GM21390 (cell line): ENCODE measurements at regions not wholly inside any gene's neighbourhood (a gene's known extent, or its start where the extent isn't known, plus 50 kb on each side); places are given as distances from the start of the nearest gene placed in this dataset.

Source experiments
- ATAC-seq: cut with Tn5 transposase; IDR thresholded peaks from one replicate; pipeline ENCODE4 v1.9.1; 2021; ENCODE audit not compliant: unreplicated experiment

- no peak for ATAC-seq
These were observed 2187.6 kb upstream of the CELF4 start for GRCh38 chr18:39753178-39753577.

GRCh38 chr18:39752351-39752750, 2186.8 kb upstream of the CELF4 start:
- no peak for ATAC-seq

GRCh38 chr18:39751921-39752320, 2186.3 kb upstream of the CELF4 start:
- ATAC-seq, result no peak

- no peak for ATAC-seq
These were observed 2185.6 kb upstream of the CELF4 start for GRCh38 chr18:39751161-39751560.

GRCh38 chr18:39749154-39749553, 2183.6 kb upstream of the CELF4 start:
- ATAC-seq, result no peak

- no peak for ATAC-seq
These were observed 2183.1 kb upstream of the CELF4 start for GRCh38 chr18:39748727-39749126.

- no peak for ATAC-seq
These were observed 2180.6 kb upstream of the CELF4 start for GRCh38 chr18:39746201-39746600.

GRCh38 chr18:39743463-39743862, 2177.9 kb upstream of the CELF4 start:
- ATAC-seq, result no peak

- no peak for ATAC-seq
These were observed 2176.3 kb upstream of the CELF4 start for GRCh38 chr18:39741755-39742466.

GRCh38 chr18:39737869-39738268, 2172.3 kb upstream of the CELF4 start:
- ATAC-seq, result no peak

GRCh38 chr18:39732918-39733317, 2167.3 kb upstream of the CELF4 start:
- ATAC-seq, result no peak

- ATAC-seq, result no peak
These were observed 2165.0 kb upstream of the CELF4 start for GRCh38 chr18:39730606-39731005.

- no peak for ATAC-seq
These were observed 2159.1 kb upstream of the CELF4 start for GRCh38 chr18:39724652-39725051.

GRCh38 chr18:39721712-39722111, 2156.1 kb upstream of the CELF4 start:
- no peak for ATAC-seq

GRCh38 chr18:39713961-39714360, 2148.4 kb upstream of the CELF4 start:
- ATAC-seq, result no peak

- ATAC-seq, result no peak
These were observed 2146.1 kb upstream of the CELF4 start for GRCh38 chr18:39711701-39712100.

GRCh38 chr18:39705362-39705761, 2139.8 kb upstream of the CELF4 start:
- ATAC-seq, result no peak

GRCh38 chr18:39702888-39703287, 2137.3 kb upstream of the CELF4 start:
- no peak for ATAC-seq

GRCh38 chr18:39701839-39702238, 2136.2 kb upstream of the CELF4 start:
- no peak for ATAC-seq

GRCh38 chr18:39701055-39701783, 2135.6 kb upstream of the CELF4 start:
- ATAC-seq, result no peak

GRCh38 chr18:39699340-39699964, 2133.9 kb upstream of the CELF4 start:
- ATAC-seq, result no peak

GRCh38 chr18:39698436-39698835, 2132.8 kb upstream of the CELF4 start:
- no peak for ATAC-seq
